GM19023 (cell line): ENCODE measurements at regions not wholly inside any gene's neighbourhood (a gene's known extent, or its start where the extent isn't known, plus 50 kb on each side); places are given as distances from the start of the nearest gene placed in this dataset.

Experiments used
- ATAC-seq: cut with Tn5 transposase; IDR thresholded peaks from one replicate; pipeline ENCODE4 v1.9.1; 2021; ENCODE audit warnings: mild to moderate bottlenecking, moderate library complexity; ENCODE audit not compliant: unreplicated experiment

- ATAC-seq = no peak
These were observed 304.1 kb downstream of the MCTP2 start for GRCh38 chr15:94535298-94536048.

- no peak for ATAC-seq
These were observed 305.2 kb downstream of the MCTP2 start for GRCh38 chr15:94536549-94536948.

- ATAC-seq = no peak
These were observed 306.9 kb downstream of the MCTP2 start for GRCh38 chr15:94538280-94538679.

GRCh38 chr15:94542391-94542790, 311.0 kb downstream of the MCTP2 start:
- ATAC-seq = no peak

GRCh38 chr15:94546808-94547207, 315.4 kb downstream of the MCTP2 start:
- no peak for ATAC-seq

DNA sequence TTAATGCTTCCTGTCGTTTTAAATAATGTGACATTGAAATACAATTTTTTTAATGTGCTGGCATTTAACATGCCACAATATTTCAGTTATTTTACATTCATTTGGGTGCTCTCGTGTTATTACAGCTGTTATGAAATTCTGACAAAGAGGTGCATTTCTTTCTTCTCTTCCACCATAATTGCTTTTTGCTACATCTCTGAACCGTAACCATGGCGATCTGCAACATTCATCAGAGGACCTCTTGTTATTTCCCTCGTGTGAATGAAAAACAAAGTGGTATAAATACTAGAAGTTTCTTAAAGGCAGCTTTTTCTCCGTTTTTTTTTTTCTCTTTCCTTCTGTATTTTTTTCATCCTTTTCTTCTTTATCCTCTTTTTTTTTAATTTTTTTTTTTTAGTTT, 316.4 kb downstream of the MCTP2 start:
- no peak for ATAC-seq

GRCh38 chr15:94555841-94556519, 324.6 kb downstream of the MCTP2 start:
- no peak for ATAC-seq

- no peak for ATAC-seq
These were observed 329.8 kb downstream of the MCTP2 start for GRCh38 chr15:94561036-94561689.

DNA sequence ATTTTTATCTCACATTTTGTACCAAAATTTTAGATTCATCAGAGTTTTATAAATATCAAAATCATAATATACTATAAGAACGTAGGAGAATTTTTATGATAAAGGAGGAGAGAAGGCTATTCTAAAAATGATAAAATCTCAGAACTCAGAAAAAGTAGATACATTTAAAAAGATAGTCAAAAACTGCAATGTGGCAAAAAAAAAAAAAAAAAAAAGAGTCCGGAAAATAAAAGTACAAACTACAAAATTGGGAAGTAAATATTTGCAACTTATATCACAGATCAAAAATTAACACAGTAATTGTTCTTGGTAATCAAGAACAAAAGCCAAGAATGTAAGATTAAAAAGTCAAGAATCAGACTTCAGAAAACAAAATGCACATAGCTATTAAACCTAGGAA, 332.1 kb downstream of the MCTP2 start:
- no peak for ATAC-seq

DNA sequence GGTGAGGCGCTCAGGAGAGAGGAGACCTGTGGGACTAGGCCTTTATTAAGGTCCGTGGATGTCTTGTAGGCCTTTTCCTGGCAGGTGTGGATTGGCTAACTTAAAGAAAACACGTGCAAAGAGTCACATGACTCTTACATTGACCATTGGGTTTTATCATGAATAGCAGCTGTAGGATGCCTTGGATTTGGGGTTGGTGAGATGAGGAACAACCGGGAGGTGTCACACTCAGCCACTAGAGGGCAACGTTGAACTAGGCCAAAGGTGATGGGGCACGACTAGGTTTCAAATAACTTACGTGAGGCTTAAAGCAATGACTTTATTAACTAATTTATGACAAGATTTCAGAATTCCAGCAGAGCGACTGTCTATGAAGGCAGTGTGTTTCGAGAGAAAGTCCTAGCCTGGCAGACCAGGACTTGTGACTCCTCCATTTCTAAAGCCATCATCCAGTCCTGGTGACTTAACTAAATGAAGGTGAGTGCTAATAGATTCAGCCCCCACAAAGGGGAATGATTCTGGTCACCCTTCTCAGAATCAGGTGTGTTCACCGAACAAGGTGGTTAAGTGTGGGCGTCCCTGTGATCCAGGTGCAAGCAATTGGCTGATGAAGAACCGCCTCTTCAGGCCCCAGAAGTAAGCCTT, 345.6 kb downstream of the MCTP2 start:
- no peak for ATAC-seq

DNA sequence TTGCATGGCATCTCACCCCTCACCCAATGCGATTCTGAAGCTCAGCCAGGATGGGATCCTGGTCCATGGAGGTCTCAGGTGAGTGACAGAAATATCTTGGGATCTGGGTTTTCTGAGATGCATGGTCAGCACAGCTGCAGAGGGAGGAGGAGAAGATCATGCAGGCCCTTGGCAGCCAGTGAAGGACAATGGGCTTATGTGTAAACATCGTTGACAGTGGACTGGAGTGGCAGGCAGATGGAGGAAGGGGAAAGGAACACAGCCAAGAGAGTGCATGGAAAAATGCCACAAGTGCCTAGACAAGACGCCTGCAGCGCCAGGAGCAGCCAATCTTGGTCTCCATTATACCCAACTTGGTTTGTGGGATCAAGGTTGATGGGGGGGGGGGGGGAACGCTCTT, 347.9 kb downstream of the MCTP2 start:
- ATAC-seq = no peak

GRCh38 chr15:94580211-94580885, 349.0 kb downstream of the MCTP2 start:
- ATAC-seq = no peak

DNA sequence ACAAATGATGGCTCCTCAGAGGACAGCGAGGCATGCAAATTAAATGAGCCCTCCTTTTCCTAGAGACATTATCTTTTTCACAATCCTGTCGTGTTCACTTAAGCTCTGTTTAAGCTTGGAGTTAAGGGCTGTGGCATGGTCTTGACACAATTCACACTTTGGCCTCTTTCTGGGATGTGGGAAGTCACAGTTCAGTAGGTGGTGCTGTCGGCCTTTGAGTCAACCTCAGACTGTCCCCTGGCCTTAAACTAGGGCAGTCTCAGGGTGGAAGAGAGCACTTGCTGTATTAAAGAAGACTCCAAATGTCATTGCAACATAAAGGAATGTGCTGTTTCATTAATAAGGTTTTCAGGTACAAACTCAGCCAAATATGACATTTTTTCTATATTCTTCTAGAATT, 351.0 kb downstream of the MCTP2 start:
- ATAC-seq = peak; percentile 50

DNA sequence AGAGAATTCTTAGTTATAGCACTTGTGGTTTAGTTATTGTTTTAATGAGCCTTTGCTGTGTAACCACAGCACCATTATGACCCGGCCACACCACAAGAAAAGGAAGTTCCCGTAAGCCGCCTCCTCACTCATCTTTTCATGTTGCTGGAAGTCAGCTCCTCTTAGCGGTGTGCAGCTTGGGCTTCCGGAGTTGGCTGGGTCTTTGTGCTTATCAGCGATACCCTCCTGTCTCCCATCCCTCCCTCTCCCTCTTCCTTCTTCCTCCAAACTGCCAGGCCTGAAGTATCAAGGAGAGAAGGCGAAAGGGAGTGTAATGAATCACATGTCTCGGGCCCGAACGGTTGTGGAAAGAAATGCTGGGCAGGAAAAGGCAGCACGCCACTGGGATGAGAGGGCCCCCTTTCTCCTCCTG, 353.5 kb downstream of the MCTP2 start:
- peak; percentile 71 for ATAC-seq

DNA sequence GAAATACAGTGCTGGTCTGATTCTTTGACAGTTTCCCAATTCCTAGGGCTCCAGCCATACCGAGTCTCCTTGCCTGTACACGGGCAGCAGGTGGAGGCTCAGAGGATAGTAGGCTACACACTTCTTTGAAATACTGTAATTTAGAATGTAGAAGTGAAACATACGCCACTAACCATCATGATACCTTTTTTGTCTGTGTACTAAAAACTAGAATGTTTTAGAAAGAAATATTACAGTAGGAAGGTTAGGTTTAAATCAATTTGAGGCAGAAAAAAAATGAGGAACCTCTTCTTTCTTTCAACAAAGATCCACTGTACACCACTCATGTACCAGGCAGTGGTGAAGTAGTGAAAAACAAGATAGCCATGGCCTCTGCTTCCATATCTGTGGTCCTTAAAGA, 354.7 kb downstream of the MCTP2 start:
- ATAC-seq = peak; percentile 45

DNA sequence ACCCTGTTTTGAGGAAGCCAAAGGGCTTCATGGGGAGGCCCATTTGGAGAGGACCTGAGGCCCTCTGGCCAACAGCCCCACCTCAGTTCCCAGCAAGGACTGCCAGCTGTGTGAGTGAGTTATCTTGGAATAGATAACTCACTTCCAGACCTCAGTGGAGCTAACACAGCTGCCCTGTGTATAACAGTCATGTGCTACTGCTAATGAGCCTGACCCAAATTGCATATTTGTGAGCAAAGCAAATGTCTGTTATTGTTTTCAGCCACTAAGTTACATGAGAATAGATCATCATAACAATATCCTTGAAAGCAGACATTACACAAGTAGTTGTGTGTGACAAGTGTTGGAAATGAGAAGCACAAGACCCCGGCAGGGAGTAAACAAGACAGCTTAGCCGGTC, 355.8 kb downstream of the MCTP2 start:
- no peak for ATAC-seq

- ATAC-seq = no peak
These were observed 357.6 kb downstream of the MCTP2 start for GRCh38 chr15:94588993-94589392.

- ATAC-seq = no peak
These were observed 361.1 kb downstream of the MCTP2 start for GRCh38 chr15:94592495-94592894.

GRCh38 chr15:94596707-94597106, 365.3 kb downstream of the MCTP2 start:
- no peak for ATAC-seq

DNA sequence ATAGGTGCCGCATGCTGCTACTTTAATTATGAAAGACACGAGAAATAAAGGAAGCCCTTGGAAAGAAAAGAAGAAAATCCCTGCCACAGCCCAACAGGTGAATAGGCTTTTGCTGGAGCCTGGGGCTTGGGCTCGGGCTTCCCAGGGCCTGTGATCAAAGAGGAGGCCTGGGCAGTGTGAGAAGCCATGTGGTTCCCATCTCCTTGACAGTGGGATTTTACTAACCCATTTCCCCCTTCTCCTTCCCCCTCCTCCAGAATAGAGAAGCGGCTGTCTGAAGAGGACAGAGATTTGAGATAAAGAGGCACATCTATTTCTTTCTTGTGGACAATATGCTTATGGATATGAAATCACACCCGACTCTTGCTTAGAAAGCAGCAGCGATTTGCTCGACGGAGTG, 369.1 kb downstream of the MCTP2 start:
- no peak for ATAC-seq
